Sigmoid colon (tissue), 4 donors: ENCODE measurements at regions not wholly inside any gene's neighbourhood (a gene's known extent, or its start where the extent isn't known, plus 50 kb on each side); places are given as distances from the start of the nearest gene placed in this dataset.

Experiments
- EP300 ChIP-seq, 4 donors: sonication (generic); formaldehyde crosslinking; IDR thresholded peaks; one replicate each; pipeline ENCODE4 v1.6.1; 2017; ENCODE audit warnings: antibody characterized with exemption in 4 of 4
- POLR2A ChIP-seq, 2 donors: fragments of 450-650 bp; IDR thresholded peaks; one replicate each; pipeline ENCODE4 v1.6.1; 2016; ENCODE audit warnings: antibody characterized with exemption in 2 of 2, mild to moderate bottlenecking in 2 of 2, moderate library complexity in 2 of 2
- TF ChIP-seq, protein P1 (sequence below), 4 experiments: fragments of 450-650 bp in 3 of 4; fragments of 200-600 bp in 1 of 4; IDR thresholded peaks; one replicate each; pipeline ENCODE4 v1.5.1; 2016 to 2019; ENCODE audit warnings: antibody characterized with exemption in 4 of 4, mild to moderate bottlenecking in 3 of 4, moderate library complexity in 2 of 4

DNA sequence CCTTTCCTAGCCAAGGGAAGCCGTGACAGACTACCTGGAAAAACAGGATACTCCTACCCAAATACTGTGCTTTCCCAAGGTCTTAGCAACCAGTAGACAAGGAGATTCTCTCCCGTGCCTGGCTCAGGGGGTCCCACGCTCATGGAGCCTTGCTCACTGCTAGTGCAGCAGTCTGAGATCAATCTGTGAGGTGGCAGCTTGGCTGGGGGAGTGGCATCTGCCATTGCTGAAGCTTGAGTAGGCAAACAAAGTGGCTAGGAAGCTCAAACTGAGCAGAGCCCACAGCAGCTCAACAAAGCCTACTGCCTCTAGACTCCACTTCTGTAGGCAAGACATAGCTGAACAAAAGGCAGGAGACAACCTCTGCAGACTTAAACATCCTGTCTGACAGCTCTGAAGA is 177.1 kb downstream of the PARM1 start:
- TF ChIP-seq EP300 (IDR thresholded peaks at IDR 0.05) (no peak), POLR2A (IDR thresholded peaks at IDR 0.05) (no peak)
- TF ChIP-seq, protein P1, sequence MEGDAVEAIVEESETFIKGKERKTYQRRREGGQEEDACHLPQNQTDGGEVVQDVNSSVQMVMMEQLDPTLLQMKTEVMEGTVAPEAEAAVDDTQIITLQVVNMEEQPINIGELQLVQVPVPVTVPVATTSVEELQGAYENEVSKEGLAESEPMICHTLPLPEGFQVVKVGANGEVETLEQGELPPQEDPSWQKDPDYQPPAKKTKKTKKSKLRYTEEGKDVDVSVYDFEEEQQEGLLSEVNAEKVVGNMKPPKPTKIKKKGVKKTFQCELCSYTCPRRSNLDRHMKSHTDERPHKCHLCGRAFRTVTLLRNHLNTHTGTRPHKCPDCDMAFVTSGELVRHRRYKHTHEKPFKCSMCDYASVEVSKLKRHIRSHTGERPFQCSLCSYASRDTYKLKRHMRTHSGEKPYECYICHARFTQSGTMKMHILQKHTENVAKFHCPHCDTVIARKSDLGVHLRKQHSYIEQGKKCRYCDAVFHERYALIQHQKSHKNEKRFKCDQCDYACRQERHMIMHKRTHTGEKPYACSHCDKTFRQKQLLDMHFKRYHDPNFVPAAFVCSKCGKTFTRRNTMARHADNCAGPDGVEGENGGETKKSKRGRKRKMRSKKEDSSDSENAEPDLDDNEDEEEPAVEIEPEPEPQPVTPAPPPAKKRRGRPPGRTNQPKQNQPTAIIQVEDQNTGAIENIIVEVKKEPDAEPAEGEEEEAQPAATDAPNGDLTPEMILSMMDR (IDR thresholded peaks at IDR 0.05): no peak
